Right kidney (tissue), 1 donor: ENCODE measurements at regions not wholly inside any gene's neighbourhood (a gene's known extent, or its start where the extent isn't known, plus 50 kb on each side); places are given as distances from the start of the nearest gene placed in this dataset.
"Not testable (repeated sequence)": the region's sequence is repeated elsewhere in the genome, so short reads cannot be mapped to it uniquely, and the experiment has no call there.

Experiments
- DNase-seq: peaks from one replicate; pipeline ENCODE4 v3.0.0-alpha.2; 2016

GRCh38 chr2:44051593-44052347, 56.0 kb upstream of the LRPPRC start:
- DNase-seq = no peak

GRCh38 chr2:44052584-44052983, 56.8 kb upstream of the LRPPRC start:
- no peak for DNase-seq

- no peak for DNase-seq
These were observed 57.3 kb upstream of the LRPPRC start for GRCh38 chr2:44053052-44053451.

GRCh38 chr2:44053456-44053855, 57.7 kb upstream of the LRPPRC start:
- no peak for DNase-seq

GRCh38 chr2:44055229-44055628, 59.4 kb upstream of the LRPPRC start:
- DNase-seq = no peak

GRCh38 chr2:44055664-44056063, 59.9 kb upstream of the LRPPRC start:
- no peak for DNase-seq

GRCh38 chr2:44056947-44057346, 61.2 kb upstream of the LRPPRC start:
- DNase-seq = no peak

GRCh38 chr2:44060286-44060685, 64.5 kb upstream of the LRPPRC start:
- not testable (repeated sequence) for DNase-seq

- DNase-seq = no peak
These were observed 65.2 kb upstream of the LRPPRC start for GRCh38 chr2:44060990-44061389.

DNA sequence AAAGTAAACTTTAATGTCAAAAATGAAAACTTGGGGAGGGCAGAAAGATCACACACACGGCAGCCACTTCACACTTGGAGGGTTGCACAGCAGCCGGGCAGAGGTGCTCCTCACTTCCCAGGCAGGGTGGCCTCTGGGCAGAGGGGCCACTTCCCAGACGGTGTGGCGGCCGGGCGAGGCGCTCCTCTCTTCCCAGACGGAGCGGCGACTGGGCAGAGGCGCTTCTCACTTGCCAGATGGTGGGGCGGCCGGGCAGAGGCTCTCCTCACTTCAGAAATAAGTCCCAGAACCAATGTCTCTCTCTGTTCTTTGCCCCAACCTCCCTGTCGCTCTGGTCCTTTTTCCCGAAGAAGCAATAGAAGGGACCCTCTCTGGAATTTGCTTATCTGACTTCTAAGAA, 65.7 kb upstream of the LRPPRC start:
- no peak for DNase-seq

GRCh38 chr2:44061876-44062275, 66.1 kb upstream of the LRPPRC start:
- DNase-seq = no peak

DNA sequence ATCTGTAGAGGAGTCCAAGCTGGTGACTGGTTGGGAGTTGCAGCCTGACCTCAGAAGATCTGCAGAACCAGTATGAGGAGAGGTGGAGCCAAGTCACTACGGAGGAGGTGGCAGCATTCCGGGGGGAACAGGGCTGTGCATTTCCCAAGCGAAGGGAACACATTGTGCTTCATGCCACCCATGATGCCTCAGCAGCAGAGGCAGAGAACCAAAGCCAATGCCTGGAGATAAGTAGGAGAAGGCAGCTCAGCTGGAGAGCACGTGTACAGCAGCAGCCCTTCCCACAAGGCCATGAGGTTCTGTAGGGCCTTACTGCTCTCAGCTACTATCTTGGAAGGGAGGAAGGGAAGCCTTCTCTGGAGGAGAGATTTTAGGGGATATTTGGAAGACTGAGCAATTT, 67.2 kb upstream of the LRPPRC start:
- no peak for DNase-seq

GRCh38 chr2:44064281-44064680, 68.5 kb upstream of the LRPPRC start:
- not testable (repeated sequence) for DNase-seq

DNA sequence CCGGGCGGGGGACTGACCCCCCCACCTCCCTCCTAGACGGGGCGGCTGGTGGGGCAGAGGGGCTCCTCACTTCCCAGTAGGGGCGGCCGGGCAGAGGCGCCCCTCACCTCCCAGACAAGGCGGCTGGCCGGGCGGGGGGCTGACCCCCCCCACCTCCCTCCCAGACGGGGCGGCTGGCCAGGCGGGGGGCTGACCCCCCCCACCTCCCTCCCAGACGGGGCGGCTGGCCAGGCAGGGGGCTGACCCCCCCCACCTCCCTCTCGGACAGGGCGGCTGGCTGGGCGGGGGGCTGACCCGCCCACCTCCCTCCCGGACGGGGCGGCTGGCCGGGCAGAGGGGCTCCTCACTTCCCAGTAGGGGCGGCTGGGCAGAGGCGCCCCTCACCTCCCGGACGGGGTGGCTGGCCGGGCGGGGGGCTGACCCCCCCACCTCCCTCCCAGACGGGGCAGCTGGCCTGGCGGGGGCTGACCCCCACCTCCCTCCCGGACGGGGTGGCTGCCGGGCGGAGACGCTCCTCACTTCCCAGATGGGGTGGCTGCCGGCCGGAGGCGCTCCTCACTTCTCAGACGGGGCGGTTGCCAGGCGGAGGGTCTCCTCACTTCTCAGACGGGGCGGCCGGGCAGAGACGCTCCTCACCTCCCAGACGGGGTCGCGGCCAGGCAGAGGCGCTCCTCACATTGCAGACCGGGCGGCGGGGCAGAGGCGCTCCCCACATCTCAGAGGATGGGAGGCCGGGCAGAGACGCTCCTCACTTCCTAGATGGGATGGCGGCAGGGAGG, 71.4 kb upstream of the LRPPRC start:
- DNase-seq = not testable (repeated sequence)

DNA sequence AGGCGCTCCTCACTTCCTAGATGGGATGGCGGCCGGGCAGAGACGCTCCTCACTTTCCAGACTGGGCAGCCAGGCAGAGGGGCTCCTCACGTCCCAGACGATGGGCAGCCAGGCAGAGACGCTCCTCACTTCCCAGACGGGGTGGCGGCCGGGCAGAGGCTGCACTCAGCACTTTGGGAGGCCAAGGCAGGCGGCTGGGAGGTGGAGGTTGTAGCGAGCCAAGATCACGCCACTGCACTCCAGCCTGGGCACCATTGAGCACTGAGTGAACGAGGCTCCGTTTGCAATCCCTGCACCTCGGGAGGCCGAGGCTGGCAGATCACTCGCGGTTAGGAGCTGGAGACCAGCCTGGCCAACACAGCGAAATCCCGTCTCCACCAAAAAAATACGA, 72.0 kb upstream of the LRPPRC start:
- not testable (repeated sequence) for DNase-seq

DNA sequence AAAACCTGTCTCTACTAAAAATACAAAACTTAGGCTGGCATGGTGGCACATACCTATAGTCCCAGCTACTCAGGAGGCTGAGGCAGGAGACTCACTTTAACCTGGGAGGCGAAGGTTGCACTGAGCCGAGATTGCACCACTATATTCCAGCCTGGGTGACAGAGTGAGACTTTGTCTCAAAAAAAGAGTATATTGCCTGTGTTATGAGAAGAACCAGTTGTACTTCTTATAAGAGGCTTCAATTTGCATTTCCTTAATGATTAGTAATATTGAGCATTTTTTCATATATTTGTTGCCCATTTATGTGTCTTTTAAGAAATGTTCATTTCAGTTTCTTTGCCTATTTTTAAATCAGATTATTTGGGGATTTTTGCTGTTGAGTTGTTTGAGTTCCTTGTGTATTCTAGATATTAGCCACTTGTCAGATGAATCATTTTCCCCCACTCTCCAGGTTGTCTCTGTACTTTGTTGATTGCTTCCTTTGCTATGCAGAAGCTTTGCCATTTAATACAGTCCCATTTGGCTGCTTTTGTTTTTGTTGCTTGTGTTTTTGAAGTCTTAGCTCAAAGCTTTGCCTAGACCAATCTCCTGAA, 75.8 kb upstream of the LRPPRC start:
- no peak for DNase-seq

- not testable (repeated sequence) for DNase-seq
These were observed 77.9 kb upstream of the LRPPRC start for GRCh38 chr2:44073667-44074066.

GRCh38 chr2:44074795-44075194, 79.0 kb upstream of the LRPPRC start:
- not testable (repeated sequence) for DNase-seq

GRCh38 chr2:44075541-44075940, 79.8 kb upstream of the LRPPRC start:
- no peak for DNase-seq

DNA sequence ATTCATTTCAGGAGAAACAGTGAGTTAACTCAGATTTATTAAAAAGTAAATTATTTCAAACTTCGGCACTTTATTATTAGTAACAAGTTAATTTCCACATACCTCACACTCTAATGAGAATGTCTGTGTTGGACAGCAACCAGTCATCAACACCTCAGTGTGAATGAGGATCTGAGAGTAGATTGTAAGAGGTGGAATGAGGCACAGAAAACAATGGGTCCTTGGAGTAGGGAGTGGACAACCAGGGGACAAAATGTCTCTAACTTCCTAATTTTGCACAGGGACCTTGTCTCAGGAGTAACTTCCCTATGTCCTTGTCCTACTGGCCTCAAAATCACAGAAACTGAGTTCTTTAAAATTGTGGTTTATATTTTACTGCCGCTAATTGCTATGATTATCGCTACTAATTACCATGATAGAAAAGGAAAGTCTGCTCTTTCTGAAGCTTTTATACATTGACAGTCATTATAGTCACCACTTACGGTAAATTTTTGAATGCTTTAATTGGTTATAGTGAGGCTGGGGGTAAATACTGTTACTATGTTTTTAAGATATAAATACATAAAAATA, 82.2 kb upstream of the LRPPRC start:
- DNase-seq = no peak

DNA sequence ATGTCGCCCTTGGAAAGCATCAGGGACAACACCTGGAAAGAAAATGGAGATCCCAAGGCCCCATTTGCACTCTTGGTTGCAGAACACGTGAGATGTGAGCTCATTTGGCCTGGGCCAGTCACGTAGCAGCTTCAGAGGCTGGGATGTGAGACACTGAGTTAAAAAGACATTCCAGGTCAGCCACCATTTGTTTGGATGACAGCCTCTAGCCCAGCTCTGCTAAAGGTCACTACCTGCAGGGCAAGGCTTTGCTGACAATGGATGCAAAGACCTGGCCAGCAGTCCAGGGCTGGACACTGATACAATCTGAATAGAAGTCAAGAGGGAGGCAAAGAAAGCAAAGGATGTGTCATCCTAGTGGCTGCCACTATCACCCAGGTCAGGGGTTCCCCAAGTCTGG, 83.9 kb upstream of the LRPPRC start:
- DNase-seq = no peak

GRCh38 chr2:44083054-44083453, 85.6 kb upstream of the PPM1B start:
- no peak for DNase-seq

DNA sequence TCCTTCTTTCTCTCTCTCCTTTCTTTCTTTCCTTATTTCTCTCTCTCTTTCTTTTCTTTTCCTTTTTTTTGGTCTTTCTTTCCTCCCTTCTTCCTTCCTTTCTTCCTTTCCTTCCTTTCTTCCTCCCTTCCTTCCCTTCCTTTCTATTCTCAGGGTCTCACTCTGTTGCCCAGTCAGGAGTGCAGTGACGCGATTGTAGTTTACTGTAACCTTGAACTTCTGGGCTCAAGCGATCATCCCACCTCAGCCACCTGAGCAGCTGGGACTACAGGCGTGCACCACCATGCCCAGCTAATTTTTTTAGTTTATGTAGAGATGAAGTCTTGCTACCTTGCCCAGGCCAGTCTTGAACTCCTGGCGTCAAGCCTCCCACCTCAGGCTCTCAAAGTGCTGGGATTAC, 83.8 kb upstream of the PPM1B start:
- no peak for DNase-seq
